Bronchial epithelial cell (primary cell): ENCODE measurements at regions not wholly inside any gene's neighbourhood (a gene's known extent, or its start where the extent isn't known, plus 50 kb on each side); places are given as distances from the start of the nearest gene placed in this dataset.

Source experiments
- DNase-seq: peaks from one replicate; pipeline ENCODE4 v3.0.0-alpha.2; 2010; ENCODE audit warnings: low read depth
- FAIRE-seq: peaks from 2 replicates; lab custom pipeline; 2011; peaks lifted over from hg19 to GRCh38; lab: Jason Lieb, UNC
- H3K27me3 ChIP-seq: 2 replicates; pipeline ENCODE4 v1.5.1; 2011; ENCODE audit warnings: low read length; ENCODE audit not compliant: control insufficient read depth, insufficient read depth
- H3K36me3 ChIP-seq: 2 replicates; pipeline ENCODE4 v1.5.1; 2011; ENCODE audit warnings: low read length; ENCODE audit not compliant: control insufficient read depth, insufficient read depth
- H3K4me3 ChIP-seq: 2 replicates; pipeline ENCODE4 v1.5.1; 2011; ENCODE audit warnings: mild to moderate bottlenecking, low read depth, low read length, control low read depth
- CTCF ChIP-seq: IDR thresholded peaks from 2 replicates; pipeline ENCODE4 v1.5.1; 2011; ENCODE audit warnings: mild to moderate bottlenecking, moderate library complexity, low read length, control low read depth, inconsistent platforms; ENCODE audit not compliant: insufficient read depth, severe bottlenecking

DNA sequence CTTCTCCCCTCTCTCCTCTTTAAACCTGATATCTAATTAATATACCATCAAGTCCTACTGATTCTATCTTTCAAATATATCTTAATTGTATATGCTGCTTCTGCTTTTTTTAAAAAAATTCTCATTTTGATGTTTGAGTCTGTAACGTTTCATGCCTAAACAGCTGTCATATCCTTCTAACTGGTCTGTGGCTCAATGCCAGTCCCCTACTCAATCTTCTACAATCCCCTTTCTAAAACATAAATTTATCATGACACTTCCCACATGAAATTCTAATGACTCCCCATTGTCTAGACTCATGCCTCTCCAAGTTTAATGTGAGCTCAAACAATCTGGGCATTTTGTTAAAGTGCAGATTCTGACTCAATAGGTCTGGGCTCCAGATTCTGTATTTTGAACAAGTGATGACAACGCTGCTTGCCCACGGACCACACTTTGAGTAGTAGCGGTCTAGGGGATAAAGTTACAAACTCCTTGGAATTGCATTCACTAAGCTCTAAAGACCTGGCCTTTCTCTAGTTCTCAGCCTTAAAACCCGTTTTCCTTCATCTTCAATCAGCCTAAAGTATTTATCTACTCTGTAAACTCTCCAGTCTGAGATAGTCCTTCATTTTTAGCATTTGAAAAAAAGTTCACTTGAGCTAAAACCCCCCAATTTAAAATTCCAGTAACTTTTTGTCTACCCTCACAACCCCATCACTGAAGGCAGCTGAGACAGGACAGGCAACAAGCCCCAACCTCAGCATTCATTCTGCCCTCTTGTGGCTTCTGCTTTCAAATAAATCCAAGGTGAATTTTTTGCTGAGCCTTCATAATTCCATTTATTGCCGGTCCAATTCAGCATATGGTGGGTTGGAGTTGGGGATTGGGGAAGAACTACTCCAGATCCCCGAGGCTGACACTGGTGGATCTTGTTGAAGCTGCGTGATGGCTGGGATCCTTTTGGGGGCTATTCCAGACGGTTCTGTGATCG lies 88.1 kb upstream of the THRB start:
- Histone ChIP-seq H3K4me3 (no peak overlapping the region), H3K36me3 (no peaks in the 10 kb centered on the region), H3K27me3 (no peaks in the 10 kb centered on the region)
- DNase-seq (peak; percentile 39), FAIRE-seq (no peak)
- TF ChIP-seq CTCF = peak; percentile 46

DNA sequence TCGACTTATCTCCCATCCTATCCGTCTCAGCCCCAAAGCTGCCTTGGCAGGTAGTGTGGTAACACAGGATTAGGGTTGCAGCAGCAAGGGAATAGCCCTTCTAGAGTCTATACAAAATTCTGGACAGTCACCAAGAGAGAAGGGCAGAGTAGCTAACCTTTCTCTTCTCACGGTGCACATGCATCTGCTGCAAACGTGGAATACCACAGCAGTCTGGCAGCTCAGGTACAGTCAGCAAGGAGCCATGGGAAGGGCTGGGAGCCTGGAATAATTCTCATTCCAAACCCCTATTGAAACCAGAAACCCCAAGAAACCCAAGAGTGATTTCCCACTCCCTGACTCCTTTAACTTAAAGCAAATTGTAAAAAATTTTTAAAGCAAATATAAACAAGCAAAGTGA lies 92.3 kb upstream of the THRB start:
- no peak overlapping the region for H3K4me3 ChIP-seq
- no peak for TF ChIP-seq CTCF
- H3K27me3 ChIP-seq = no peaks in the 10 kb centered on the region
- DNase-seq (no peak), FAIRE-seq (no peak)
- H3K36me3 ChIP-seq = no peaks in the 10 kb centered on the region

- Histone ChIP-seq H3K4me3 (no peak overlapping the region), H3K27me3 (no peaks in the 10 kb centered on the region), H3K36me3 (no peaks in the 10 kb centered on the region)
- TF ChIP-seq CTCF = no peak
- FAIRE-seq (no peak), DNase-seq (no peak)
Observed at GRCh38 chr3:24588629-24589512, 94.2 kb upstream of the THRB start.

- FAIRE-seq (no peak), DNase-seq (no peak)
- Histone ChIP-seq H3K27me3 (no peaks in the 10 kb centered on the region), H3K4me3 (no peak overlapping the region), H3K36me3 (no peaks in the 10 kb centered on the region)
- no peak for TF ChIP-seq CTCF
Observed at GRCh38 chr3:24589513-24589851, 94.8 kb upstream of the THRB start.

DNA sequence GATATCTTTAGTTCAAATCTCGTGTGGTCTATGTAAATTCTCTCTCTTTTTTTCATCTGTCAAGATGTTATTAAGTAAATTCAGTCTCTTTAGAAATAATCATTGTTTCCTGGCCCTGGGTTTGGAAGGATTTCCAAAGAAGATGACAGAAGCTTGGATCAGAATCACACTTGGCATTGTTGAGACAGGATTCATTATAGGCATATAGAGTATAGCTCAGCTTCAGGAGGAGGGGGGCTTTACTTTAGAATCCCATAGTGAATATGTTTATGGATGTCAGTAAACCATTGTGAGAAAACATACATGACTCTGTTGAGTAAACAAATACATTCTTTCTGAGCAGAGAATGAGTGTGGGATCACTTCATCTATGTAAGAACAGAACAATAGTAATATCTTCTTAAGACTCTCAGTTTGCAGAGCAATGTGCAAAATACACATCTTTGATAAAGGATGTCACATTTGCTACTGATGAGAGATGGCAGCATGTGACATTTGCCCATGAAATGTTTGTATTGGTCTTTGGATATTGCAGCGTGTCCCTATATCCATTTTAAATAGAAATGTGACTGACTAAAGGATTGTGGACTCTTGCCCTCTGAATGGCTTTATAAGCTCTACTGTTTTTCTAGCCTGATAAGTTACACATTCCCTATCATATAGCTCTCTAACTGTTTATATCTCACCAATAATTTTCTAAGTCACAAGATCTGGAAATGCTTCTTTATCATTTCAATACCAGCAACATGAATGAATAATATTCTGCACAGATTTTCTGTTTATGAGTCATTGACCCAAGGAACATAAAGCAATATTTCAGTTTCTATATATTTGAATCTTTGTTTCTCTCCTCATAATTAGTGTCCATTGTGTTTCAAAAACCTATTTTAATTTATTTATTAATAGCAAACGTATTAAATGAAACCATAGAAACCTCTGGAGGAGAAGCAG lies 95.6 kb upstream of the THRB start:
- no peak overlapping the region for H3K4me3 ChIP-seq
- no peaks in the 10 kb centered on the region for H3K36me3 ChIP-seq
- H3K27me3 ChIP-seq = no peaks in the 10 kb centered on the region
- TF ChIP-seq CTCF = no peak
- peak; percentile 76 for DNase-seq
- FAIRE-seq = no peak
